ENCODE measurements at regions not wholly inside any gene's neighbourhood (a gene's known extent, or its start where the extent isn't known, plus 50 kb on each side); places are given as distances from the start of the nearest gene placed in this dataset.

- TF ChIP-seq POLR2A (IDR thresholded peaks at IDR 0.05) (no peak), CTCF (IDR thresholded peaks at IDR 0.05) (no peak)
Measured at GRCh38 chr20:52596256-52596655, 375.9 kb upstream of the TSHZ2 start.

Data from Peyer's patch (tissue), 4 donors.